NCI-H2029 treated with DMSO at 0.1 percent for 48 hours (cell line): ENCODE measurements at regions not wholly inside any gene's neighbourhood (a gene's known extent, or its start where the extent isn't known, plus 50 kb on each side); places are given as distances from the start of the nearest gene placed in this dataset.
A peak's percentile ranks its signal among the peaks of the same experiment; 100 is the strongest.
"Not testable (repeated sequence)": the region's sequence is repeated elsewhere in the genome, so short reads cannot be mapped to it uniquely, and the experiment has no call there.

ENCODE experiments used
- DNase-seq: peaks from one replicate; lab custom pipeline; 2025; lab: John Stamatoyannopoulos, UW

DNA sequence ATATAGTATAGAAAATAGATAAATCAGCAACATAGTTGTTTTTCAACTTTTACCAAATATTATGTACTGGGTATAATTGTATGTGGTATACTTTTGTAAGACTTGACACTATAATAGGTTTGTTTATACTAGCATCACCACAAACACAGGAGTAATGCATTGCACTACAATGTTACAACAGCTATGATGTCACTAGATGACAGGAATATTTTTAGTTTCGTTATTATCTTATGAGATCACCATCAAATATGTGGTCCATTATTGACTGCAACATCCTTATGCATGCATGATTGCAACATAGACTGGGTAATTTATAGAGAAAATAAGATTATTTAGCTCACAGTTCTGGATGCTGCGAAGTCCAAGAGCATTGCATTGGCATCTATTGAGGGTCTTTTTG lies 678.4 kb upstream of the ZNF804A start:
- no peak for DNase-seq

GRCh38 chr2:183925281-183925680 lies 673.0 kb upstream of the ZNF804A start:
- DNase-seq = no peak

GRCh38 chr2:183926433-183926832 lies 671.9 kb upstream of the ZNF804A start:
- no peak for DNase-seq

GRCh38 chr2:183927406-183928325 lies 670.7 kb upstream of the ZNF804A start:
- no peak for DNase-seq

GRCh38 chr2:183935005-183935404 lies 663.3 kb upstream of the ZNF804A start:
- DNase-seq = peak; percentile 64

- no peak for DNase-seq
Observed at GRCh38 chr2:183937220-183937619, 661.1 kb upstream of the ZNF804A start.

DNA sequence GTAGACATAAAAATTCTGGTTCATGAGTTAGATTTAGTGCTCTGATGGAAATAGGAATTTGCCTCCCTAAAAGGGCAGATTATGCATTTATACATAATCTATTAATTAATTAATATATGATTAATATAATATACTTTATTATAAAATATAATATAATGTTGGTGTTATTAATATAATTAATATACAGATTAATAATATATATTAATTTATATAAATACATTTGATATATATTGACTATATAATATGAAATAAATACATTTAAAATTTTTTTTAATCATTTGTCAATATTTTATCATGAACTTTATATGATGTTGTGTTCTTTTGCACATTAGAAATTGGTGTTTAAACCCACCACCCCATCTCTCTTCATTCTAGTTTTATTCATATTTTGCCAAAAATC lies 652.1 kb upstream of the ZNF804A start:
- DNase-seq = no peak

GRCh38 chr2:183948861-183949260 lies 649.5 kb upstream of the ZNF804A start:
- no peak for DNase-seq

DNA sequence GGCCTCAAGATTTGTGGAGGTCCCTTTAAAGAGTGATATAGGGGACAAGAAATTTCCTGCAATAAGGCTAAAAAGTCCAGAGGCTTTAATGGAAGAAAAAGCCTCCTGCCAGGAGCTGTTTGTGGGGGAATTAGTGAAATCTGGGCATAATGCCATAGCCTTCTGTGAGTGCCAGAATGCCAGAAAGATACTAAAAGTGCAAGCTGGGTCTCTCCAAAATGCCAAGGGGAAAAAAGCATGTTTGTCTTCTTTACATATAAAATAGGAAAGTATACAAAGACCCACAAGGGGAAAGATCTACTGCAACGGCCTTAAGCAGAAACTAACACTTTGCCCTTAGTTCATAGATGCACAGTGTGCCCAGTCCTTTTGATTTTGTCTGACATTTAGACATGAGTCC lies 647.7 kb upstream of the ZNF804A start:
- DNase-seq = no peak

DNA sequence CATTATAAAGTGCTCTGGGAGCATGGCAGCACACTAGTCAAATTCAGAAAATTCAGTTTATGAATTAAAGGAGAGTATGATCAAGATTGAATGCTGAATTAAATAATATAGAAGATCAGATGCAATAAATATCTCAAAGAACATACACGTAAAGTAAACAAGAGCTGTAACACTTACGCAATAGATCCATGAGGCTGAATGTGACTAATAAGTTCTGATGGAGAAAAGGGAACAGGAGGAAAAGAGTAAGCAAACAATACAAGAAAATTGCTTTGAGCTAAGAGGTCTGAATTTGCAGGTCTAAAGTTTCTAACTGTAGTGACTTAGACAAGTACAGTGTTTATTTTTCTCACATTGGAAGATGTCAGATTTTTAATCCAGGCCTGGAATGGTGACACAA lies 646.7 kb upstream of the ZNF804A start:
- no peak for DNase-seq

- DNase-seq = no peak
Observed at GRCh38 chr2:183952741-183953140, 645.6 kb upstream of the ZNF804A start.

DNA sequence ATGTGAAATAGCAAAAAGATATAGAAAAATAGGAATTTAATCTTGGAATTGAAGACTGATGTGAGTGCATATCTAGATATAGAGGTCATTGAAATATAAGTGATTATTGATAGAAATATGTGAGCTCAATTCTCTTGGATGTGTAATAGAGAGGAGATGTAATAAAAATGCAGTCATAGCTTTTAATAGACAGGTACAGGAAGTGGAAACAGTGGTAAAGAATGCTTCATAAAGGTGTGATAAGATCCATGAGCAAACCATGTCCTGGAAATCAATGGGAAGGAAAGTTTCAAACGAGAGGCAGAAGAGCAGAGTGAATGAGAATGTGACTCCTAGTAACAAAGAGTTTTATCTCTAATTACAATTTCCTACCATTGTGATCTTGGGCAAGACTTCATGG lies 634.7 kb upstream of the ZNF804A start:
- DNase-seq = no peak

GRCh38 chr2:183964565-183964964 lies 633.8 kb upstream of the ZNF804A start:
- DNase-seq = no peak

DNA sequence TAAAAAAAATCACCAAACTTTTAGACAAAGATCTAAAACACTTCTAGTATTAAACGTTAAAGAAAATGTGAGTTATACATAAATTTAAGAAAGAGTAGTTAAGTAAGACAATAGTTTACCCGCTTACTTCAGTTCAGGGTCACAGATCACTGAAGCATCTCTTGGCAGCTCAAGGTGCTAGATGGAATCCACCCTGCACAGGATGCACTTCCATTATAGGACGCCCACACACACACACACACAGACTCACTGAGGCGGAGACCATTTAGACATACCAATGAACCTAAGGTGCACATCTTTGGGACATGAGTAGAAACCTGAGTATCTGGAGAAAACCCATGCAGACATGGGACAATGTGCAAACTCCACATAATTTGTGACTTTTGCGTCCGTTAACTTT lies 630.6 kb upstream of the ZNF804A start:
- no peak for DNase-seq

- not testable (repeated sequence) for DNase-seq
Observed at GRCh38 chr2:183975676-183976075, 622.7 kb upstream of the ZNF804A start.

GRCh38 chr2:183984871-183985270 lies 613.5 kb upstream of the ZNF804A start:
- DNase-seq = no peak

DNA sequence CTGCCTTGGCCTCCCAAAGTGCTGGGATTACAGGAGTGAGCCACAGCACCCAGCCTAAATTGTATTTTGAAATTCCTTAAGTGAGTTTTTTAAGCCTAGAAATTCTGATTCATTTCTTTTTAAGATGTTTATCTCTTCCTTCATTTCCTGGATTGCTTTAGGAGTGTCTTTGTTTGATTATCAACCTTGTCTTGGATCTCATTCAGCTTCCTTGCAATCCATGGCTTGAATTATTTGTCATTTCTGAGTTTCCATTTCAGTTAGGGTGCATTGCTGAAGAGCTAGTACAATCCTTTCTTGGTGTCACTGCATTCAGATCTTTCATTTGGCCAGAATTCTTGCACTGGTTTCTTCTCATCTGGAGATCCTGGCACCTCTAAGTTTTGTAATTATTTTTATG lies 606.4 kb upstream of the ZNF804A start:
- DNase-seq = no peak

- no peak for DNase-seq
Observed at GRCh38 chr2:183993052-183993451, 605.3 kb upstream of the ZNF804A start.

- peak; percentile 51 for DNase-seq
Observed at GRCh38 chr2:183995632-183996031, 602.7 kb upstream of the ZNF804A start.

- no peak for DNase-seq
Observed at GRCh38 chr2:183996825-183997793, 601.2 kb upstream of the ZNF804A start.

GRCh38 chr2:183998041-183998796 lies 600.1 kb upstream of the ZNF804A start:
- no peak for DNase-seq

DNA sequence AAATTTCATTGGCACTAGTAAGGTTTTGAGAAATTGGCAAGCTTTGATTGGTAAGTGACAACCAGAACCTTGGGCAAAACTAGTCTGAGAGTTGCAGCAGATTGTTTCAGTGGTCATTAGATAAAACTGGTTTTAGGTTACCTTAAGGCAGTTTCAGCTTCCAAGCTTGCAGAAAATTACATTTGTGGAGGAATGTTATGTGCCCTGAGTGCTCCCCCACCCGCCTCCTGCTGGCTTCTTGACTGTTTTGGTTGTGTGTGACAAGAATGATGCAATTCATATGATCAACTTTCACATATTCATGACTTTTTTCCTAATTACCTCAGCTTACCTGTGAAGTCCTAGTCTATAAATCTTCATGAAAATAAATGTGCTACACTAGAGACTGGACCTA lies 599.5 kb upstream of the ZNF804A start:
- DNase-seq = no peak
